ENCODE measurements at regions not wholly inside any gene's neighbourhood (a gene's known extent, or its start where the extent isn't known, plus 50 kb on each side); places are given as distances from the start of the nearest gene placed in this dataset.

DNA sequence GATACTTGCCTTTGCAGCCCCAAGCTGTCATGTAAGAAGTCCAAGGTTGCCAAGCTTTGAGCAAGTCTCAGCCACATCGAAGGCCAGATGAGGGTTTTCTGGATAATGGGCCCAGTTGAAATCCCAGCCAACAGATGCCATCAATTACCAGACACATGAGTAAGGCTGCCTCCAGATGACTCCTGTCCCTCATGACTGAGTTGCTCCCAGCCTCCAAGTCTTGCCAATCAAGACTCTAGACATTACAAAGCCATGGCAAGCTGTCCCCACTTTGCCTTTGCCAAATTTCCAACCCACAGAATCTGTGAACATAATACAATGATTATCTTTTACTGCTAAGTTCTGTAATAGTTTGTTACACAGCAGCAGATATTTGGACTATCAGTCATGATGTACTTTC lies 76.8 kb upstream of the ARMC2 start:
- Histone ChIP-seq H3K27me3 (no peaks in the 10 kb centered on the region), H3K4me3 (no peak overlapping the region), H3K9me3 (no peaks in the 10 kb centered on the region), H3K27ac (no peak overlapping the region), H3K36me3 (no peaks in the 10 kb centered on the region), H3K4me1 (no peaks in the 10 kb centered on the region)
- intact Hi-C loops (cut with DNase I) = no loop called here
- DNase-seq (ENCODE audit: extremely low spot score in 2 of 2) = no peak
- TF ChIP-seq POLR2A (IDR thresholded peaks at IDR 0.05) (no peak), CTCF (IDR thresholded peaks at IDR 0.05) (no peak), POLR2AphosphoS5 (IDR thresholded peaks at IDR 0.05; ENCODE audit: insufficient read depth in 1 of 2, low read depth in 1 of 2) (no peak)

GRCh38 chr6:108774555-108774954 lies 73.7 kb upstream of the ARMC2 start:
- no peak overlapping the region for H3K4me3 ChIP-seq
- H3K27me3 ChIP-seq = no peaks in the 10 kb centered on the region
- H3K9me3 ChIP-seq = no peaks in the 10 kb centered on the region
- no peaks in the 10 kb centered on the region for H3K36me3 ChIP-seq
- H3K27ac ChIP-seq = no peak overlapping the region
- intact Hi-C loops (cut with DNase I) = no loop called here
- no peaks in the 10 kb centered on the region for H3K4me1 ChIP-seq
- TF ChIP-seq CTCF (IDR thresholded peaks at IDR 0.05) (no peak), POLR2A (IDR thresholded peaks at IDR 0.05) (no peak), POLR2AphosphoS5 (IDR thresholded peaks at IDR 0.05; ENCODE audit: insufficient read depth in 1 of 2, low read depth in 1 of 2) (no peak)
- no peak for DNase-seq (ENCODE audit: extremely low spot score in 2 of 2)

- intact Hi-C loops (cut with DNase I) = no loop called here
- no peaks in the 10 kb centered on the region for H3K27me3 ChIP-seq
- H3K9me3 ChIP-seq = no peaks in the 10 kb centered on the region
- TF ChIP-seq CTCF (IDR thresholded peaks at IDR 0.05) (no peak), POLR2A (IDR thresholded peaks at IDR 0.05) (no peak), POLR2AphosphoS5 (IDR thresholded peaks at IDR 0.05; ENCODE audit: insufficient read depth in 1 of 2, low read depth in 1 of 2) (no peak)
- DNase-seq (ENCODE audit: extremely low spot score in 2 of 2) = no peak
- no peak overlapping the region for H3K4me3 ChIP-seq
- no peaks in the 10 kb centered on the region for H3K36me3 ChIP-seq
- peaks cover 12% of the 10 kb centered on the region for H3K4me1 ChIP-seq
- no peak overlapping the region for H3K27ac ChIP-seq
These were observed 70.7 kb upstream of the ARMC2 start for GRCh38 chr6:108777536-108777935.

DNA sequence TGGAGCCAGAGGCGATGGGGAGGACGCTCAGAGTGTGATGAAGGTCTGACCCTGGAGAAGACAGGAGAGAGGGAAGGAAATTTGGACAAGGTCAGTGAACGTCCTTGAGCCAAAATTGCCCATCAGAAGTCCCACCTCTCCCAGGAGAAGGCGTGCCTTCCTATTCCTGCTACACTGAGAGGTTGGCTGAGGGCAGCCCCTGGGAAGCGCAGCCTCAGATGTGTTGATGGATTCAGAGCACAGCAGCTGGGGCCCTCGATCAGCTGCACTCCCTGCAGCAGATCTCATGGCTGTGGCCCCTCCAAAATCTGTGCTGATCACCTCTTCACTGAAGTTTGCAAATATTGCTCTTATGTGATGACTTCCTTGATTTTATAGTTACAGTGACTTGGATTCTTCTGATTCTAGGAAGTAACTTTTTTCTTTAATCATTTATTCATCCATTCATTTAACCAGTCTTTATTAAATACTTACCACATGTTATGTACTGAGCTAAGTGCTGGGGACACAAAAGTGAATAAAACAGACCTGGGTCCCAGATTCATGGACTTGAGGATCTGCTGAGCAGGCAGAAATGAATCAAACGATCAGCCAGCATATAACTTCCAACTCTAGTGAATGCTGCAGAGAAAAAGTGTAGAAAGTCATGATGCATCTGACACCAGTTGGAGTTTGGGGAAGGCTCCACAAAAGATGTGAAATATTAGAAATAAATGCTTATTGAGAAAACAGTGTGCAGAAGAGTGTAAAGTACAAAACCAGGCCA lies 69.6 kb upstream of the ARMC2 start:
- Histone ChIP-seq H3K4me3 (no peak overlapping the region), H3K9me3 (no peaks in the 10 kb centered on the region), H3K4me1 (peaks cover 12% of the 10 kb centered on the region), H3K36me3 (no peaks in the 10 kb centered on the region), H3K27ac (no peak overlapping the region), H3K27me3 (no peaks in the 10 kb centered on the region)
- intact Hi-C loops (cut with DNase I) = no loop called here
- DNase-seq (ENCODE audit: extremely low spot score in 2 of 2) = no peak
- TF ChIP-seq CTCF (IDR thresholded peaks at IDR 0.05) (no peak), POLR2AphosphoS5 (IDR thresholded peaks at IDR 0.05; ENCODE audit: insufficient read depth in 1 of 2, low read depth in 1 of 2) (no peak), POLR2A (IDR thresholded peaks at IDR 0.05) (no peak)

DNA sequence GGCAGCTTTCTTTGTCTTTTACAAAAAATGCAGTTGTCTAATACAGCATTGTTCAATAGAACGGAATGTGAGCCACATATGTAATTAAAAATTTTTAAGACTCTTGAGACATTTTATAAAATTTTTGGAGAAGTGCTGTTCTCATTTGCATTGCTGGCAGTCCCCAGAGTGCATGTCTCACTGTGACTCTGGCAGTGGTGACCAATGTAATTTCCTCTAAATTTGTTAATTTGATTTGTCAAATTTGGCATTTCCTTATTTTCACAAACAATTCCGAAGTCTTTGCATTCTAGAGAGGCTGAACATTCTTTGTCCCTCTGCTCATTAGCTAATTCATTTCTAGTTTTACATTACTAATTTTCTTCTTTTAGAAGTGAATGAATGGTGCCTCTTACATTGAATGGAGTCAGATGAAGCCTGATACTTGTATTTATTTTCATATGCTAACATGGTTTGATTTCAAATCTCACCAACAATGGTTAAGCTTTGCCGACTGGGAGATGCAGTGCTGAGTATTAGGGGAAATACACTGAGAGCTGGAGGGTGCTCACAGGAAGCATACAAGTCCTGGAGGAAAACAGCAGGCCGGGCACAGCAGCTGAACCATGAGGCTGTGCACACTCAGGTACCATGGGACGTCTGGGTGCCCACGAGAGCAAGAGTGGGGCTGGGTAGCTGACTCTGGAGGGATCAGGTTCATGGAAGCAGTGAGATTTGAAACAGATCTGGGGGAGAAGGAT lies 68.5 kb upstream of the ARMC2 start:
- Histone ChIP-seq H3K36me3 (no peaks in the 10 kb centered on the region), H3K4me3 (no peak overlapping the region), H3K27me3 (no peaks in the 10 kb centered on the region), H3K4me1 (peaks cover 12% of the 10 kb centered on the region), H3K27ac (no peak overlapping the region), H3K9me3 (no peaks in the 10 kb centered on the region)
- DNase-seq (ENCODE audit: extremely low spot score in 2 of 2) = no peak
- no peak for TF ChIP-seq POLR2A (IDR thresholded peaks at IDR 0.05)
- no peak for TF ChIP-seq POLR2AphosphoS5 (IDR thresholded peaks at IDR 0.05; ENCODE audit: insufficient read depth in 1 of 2, low read depth in 1 of 2)
- TF ChIP-seq CTCF (IDR thresholded peaks at IDR 0.05) = no peak
- intact Hi-C loops (cut with DNase I) = loop anchor here (5.0 kb wide), 1 partner anchor 217 kb away; the partner anchor contains the start of gene FOXO3

Data from vagina (tissue), 2 donors.